ENCODE measurements at regions not wholly inside any gene's neighbourhood (a gene's known extent, or its start where the extent isn't known, plus 50 kb on each side); places are given as distances from the start of the nearest gene placed in this dataset.
"Not testable (repeated sequence)": the region's sequence is repeated elsewhere in the genome, so short reads cannot be mapped to it uniquely, and the experiment has no call there.

DNA sequence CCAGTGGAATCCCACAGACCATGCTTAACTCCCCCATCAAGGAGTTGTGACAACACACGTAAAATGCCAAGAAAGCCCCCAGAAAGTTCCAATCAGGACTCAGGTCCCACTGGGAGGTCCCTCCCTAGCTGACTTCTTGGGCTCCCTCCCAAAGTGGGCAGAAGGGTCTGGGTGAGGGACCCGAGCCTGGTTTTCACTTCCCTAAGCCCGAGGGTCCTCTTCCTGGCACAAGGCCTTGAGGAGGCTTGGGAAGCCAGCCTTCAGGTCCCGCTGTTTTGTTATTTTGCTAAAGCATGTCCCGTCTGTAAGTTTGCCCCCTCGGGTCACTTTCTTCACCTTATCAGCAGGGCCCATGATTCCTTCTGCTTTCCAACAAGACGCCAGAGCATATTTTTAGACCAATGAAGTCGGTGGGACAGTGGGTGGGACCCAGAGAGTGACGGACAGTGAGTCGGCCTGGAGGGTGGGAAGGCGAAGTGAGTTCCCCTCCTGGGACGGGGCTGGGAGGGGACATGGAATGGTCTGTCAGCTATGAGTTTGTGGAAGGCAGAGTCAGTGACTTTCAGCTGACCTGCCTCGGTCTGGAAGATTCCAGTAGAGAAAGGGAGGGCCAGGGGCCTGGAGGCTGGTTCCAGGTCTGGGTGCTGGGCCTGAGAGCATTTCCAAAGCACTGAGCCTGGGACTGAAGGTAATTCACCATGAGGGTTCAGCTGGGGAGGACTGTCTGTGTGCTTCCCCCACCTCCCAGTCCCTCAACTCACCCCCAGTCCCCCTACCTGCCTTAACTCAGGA is 261.3 kb downstream of the GOLGA6L6 start:
- ATAC-seq (ENCODE audit: low read depth); BruUV-seq (replicated peaks): not testable (repeated sequence)

DNA sequence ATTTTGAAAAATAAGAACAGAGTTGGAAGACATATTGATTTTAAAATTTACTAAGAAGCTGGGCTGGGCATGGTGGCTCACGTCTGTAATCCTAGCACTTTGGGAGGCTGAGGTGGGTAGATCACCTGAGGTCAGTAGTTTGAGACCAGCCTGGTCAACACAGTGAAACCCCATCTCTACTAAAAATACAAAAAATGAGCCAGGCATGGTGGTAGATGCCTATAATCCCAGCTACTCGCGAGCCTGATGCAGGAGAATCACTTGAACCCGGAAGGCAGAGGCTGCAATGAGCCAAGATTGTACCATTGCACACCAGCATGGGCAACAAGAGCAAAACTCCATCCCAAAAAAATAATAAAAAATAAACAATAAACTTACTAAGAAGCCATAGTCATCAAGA is 262.5 kb downstream of the GOLGA6L6 start:
- CTCF ChIA-PET = interaction anchor here (0.7 to 1.1 kb wide), 2 partner anchors 9 to 19 kb away, joined by 4 read pairs; no protein-coding TSS in a partner anchor
- ATAC-seq (ENCODE audit: low read depth); BruUV-seq (replicated peaks); H3K56ac ChIP-seq (ENCODE audit: extremely low read depth, insufficient read depth, low read length); H2AFZ ChIP-seq (replicated peaks; ENCODE audit: low read length, poor library complexity); dilution Hi-C loops (cut with HindIII; ENCODE audit: low sequenced_read_pairs, unreplicated experiment); H3K4me1 ChIP-seq (ENCODE audit: control insufficient read depth, insufficient read depth, low read length); POLR2A ChIA-PET (ENCODE audit: unreplicated experiment); H3K9ac ChIP-seq (ENCODE audit: low read depth, low read length); H4K8ac ChIP-seq (ENCODE audit: low read depth in 2 of 2, low read length in 2 of 2); H2AK5ac ChIP-seq (ENCODE audit: low read depth, low read length); H2BK20ac ChIP-seq (ENCODE audit: low read depth, low read length); intact Hi-C loops (cut with micrococcal nuclease); H3K23ac ChIP-seq (ENCODE audit: low read depth, low read length); H2AK9ac ChIP-seq (replicated peaks; ENCODE audit: low read depth, low read length, poor library complexity); H4K91ac ChIP-seq (ENCODE audit: insufficient read depth, low read depth, low read length); H3K18ac ChIP-seq (ENCODE audit: low read depth, low read length); H3K4me2 ChIP-seq (ENCODE audit: low read depth, low read length); H3K27ac ChIP-seq (ENCODE audit: insufficient read depth, low read length); H3K14ac ChIP-seq (replicated peaks; ENCODE audit: low read depth, low read length); H2BK120ac ChIP-seq (ENCODE audit: low read depth, low read length); H3K79me1 ChIP-seq (ENCODE audit: low read depth in 1 of 2, low read length in 2 of 2); H3K36me3 ChIP-seq (ENCODE audit: control insufficient read depth, insufficient read depth, low read length); H2BK5ac ChIP-seq (ENCODE audit: low read depth, low read length, poor library complexity, severe bottlenecking); H4K20me1 ChIP-seq (ENCODE audit: insufficient read depth, low read length); H4K5ac ChIP-seq (ENCODE audit: low read depth, low read length); H3K4ac ChIP-seq (ENCODE audit: low read depth, low read length); DNase-seq; H3K9me1 ChIP-seq (ENCODE audit: insufficient read depth, low read length); H3K4me3 ChIP-seq (ENCODE audit: insufficient read depth, low read depth, low read length); H2BK15ac ChIP-seq (ENCODE audit: low read depth, low read length); H3K27me3 ChIP-seq (ENCODE audit: control insufficient read depth, insufficient read depth, low read length): not testable (repeated sequence)
- H3K9me3 ChIP-seq (ENCODE audit: control insufficient read depth, insufficient read depth, low read length) = peaks cover 49% of the 10 kb centered on the region
- in situ Hi-C loops (cut with MboI; ENCODE audit: low sequenced_read_pairs) = loop anchor here (25.0 kb wide), 1 partner anchor 92 kb away; no protein-coding TSS in a partner anchor
- 14% methylated on average over 4 of the region's 4 CpGs; no CpG with 5 or more reads in 1 of the 2 experiments for WGBS, 2 experiments (ENCODE audit: extremely low coverage in 2 of 2, insufficient read length in 1 of 2)

More for the DNA sequence above, 261.3 kb downstream of the GOLGA6L6 start:
- H3K56ac ChIP-seq (ENCODE audit: extremely low read depth, insufficient read depth, low read length); H3K79me1 ChIP-seq (ENCODE audit: low read depth in 1 of 2, low read length in 2 of 2); H3K18ac ChIP-seq (ENCODE audit: low read depth, low read length); H3K4ac ChIP-seq (ENCODE audit: low read depth, low read length); H4K8ac ChIP-seq (ENCODE audit: low read depth in 2 of 2, low read length in 2 of 2); POLR2A ChIA-PET (ENCODE audit: unreplicated experiment); H2BK15ac ChIP-seq (ENCODE audit: low read depth, low read length); dilution Hi-C loops (cut with HindIII; ENCODE audit: low sequenced_read_pairs, unreplicated experiment); H3K9me1 ChIP-seq (ENCODE audit: insufficient read depth, low read length); H3K27me3 ChIP-seq (ENCODE audit: control insufficient read depth, insufficient read depth, low read length); H4K20me1 ChIP-seq (ENCODE audit: insufficient read depth, low read length); H3K14ac ChIP-seq (replicated peaks; ENCODE audit: low read depth, low read length); H2AK9ac ChIP-seq (replicated peaks; ENCODE audit: low read depth, low read length, poor library complexity); H2AFZ ChIP-seq (replicated peaks; ENCODE audit: low read length, poor library complexity); DNase-seq; H2BK120ac ChIP-seq (ENCODE audit: low read depth, low read length); H3K4me2 ChIP-seq (ENCODE audit: low read depth, low read length); H3K36me3 ChIP-seq (ENCODE audit: control insufficient read depth, insufficient read depth, low read length); intact Hi-C loops (cut with micrococcal nuclease); H3K4me1 ChIP-seq (ENCODE audit: control insufficient read depth, insufficient read depth, low read length); H4K91ac ChIP-seq (ENCODE audit: insufficient read depth, low read depth, low read length); H2AK5ac ChIP-seq (ENCODE audit: low read depth, low read length); H3K23ac ChIP-seq (ENCODE audit: low read depth, low read length); H3K27ac ChIP-seq (ENCODE audit: insufficient read depth, low read length); H2BK5ac ChIP-seq (ENCODE audit: low read depth, low read length, poor library complexity, severe bottlenecking); H4K5ac ChIP-seq (ENCODE audit: low read depth, low read length); CTCF ChIA-PET; H3K9ac ChIP-seq (ENCODE audit: low read depth, low read length); H2BK20ac ChIP-seq (ENCODE audit: low read depth, low read length); H3K4me3 ChIP-seq (ENCODE audit: insufficient read depth, low read depth, low read length): not testable (repeated sequence)
- WGBS, 2 experiments (ENCODE audit: extremely low coverage in 2 of 2, insufficient read length in 1 of 2) = 59% methylated on average over 11 of the region's 13 CpGs; no CpG with 5 or more reads in 1 of the 2 experiments
- H3K9me3 ChIP-seq (ENCODE audit: control insufficient read depth, insufficient read depth, low read length) = peaks cover 50% of the 10 kb centered on the region
- in situ Hi-C loops (cut with MboI; ENCODE audit: low sequenced_read_pairs) = loop anchor here (25.0 kb wide), 1 partner anchor 93 kb away; no protein-coding TSS in a partner anchor
